ENCODE measurements at regions not wholly inside any gene's neighbourhood (a gene's known extent, or its start where the extent isn't known, plus 50 kb on each side); places are given as distances from the start of the nearest gene placed in this dataset.

DNA sequence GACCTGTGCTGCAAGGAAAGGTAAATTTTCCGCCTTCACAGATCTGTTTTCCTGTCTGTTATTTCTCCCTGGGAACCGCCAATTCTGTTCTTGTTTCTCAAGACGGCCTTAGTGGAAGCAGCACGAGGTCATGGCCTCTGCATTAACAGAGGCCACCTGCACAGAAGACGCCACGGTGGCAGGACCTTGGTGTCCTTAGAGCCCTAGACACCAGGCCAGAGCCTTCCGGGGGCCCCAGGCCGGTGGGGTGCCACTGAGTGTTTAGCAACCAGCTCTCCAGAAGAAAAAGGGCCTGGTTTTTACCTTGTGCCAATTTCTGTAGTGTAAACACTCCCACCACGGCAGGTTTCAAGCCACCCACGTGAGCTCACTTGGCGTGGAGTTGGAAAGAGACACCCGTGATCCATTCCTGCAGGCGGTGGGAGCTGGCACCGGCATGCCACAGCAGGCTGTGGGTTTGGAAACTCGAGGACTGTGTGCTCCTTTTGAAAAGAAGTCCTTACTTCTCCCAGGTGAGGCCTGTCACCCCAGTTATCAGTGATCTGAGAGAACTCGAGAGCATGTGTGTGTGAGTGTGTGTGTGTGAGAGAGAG, 103.9 kb upstream of the HDAC4 start:
- no peak for DNase-seq

DNA sequence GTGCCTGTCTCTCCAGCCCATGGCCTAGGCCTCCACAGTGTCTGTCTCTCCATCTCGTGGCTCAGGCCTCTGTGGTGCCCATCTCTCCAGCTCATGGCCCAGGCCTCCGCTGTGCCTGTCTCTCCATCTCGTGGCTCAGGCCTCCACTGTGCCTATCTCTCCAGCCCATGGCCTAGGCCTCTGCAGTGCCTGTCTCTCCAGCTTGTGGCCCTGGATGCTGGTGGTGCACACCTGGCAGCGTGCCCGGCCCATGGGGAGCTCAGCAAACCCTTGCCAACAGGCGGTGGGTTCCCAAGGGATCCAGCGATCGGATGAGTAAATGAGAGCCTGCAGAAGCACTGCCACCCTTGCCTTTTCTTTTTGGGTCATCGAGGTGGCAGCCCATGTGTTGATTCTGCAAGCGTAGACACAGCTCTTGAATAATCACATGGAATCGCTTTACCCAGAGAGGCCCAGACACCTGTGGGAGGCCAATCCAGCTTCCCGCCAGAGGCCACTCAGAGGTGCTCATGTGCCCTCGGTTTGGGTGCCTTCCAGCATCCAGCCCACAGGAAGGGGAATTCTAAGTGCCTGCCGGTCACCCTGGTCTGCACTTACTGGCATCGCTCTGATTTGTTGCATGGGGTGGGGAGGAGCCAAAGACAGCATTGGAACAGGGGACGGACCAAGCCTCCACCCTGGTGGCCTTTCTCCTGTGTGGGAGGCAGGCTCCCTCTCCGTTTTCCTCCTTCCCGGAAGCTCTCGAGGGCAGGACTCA, 101.8 kb upstream of the HDAC4 start:
- no peak for DNase-seq

DNA sequence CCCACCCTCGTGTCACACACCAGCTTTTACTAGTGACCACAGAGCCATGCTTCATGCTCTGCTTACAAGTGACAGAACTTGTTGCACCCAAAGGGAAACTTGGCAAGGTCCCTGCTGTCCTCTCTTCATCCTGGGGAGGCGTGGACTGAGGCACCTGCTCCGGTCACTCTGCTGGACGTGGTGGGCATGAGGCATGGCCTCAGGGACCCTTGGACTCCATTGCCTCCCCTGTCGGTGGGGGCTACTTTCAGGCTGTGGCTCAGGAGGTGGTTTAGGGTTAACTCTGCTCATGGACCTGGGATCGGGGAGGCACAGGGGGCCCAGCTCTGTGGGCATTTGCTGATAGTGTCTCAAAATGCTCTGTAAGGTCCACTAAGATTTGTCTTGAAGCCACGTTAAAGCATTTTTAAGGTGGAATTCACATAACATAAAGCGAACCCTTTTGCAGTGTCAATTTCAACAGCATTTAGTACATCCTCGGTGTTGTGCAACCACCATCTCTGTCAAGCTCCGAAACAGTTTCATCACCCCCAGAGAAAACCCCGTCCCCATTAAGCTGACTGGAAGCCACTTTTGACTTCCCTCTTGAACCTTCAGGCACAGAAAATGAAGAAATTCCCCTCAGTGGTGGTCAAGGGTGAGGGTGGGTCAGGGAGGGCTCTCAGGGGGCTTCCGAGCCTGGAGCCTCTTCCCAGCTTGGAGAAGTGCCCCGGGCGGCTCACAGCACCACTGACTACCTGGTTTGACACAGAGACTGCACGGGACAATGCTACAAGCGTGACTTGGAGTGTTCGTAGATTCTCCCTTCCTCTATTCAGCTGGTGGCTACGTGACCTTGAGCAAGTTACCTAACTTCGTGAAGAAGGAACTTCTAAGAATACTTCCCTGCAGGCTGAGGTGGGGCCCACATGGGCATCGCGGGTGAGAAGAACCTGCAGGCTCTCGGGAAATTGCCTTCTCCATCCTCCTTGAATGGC, 100.0 kb upstream of the HDAC4 start:
- no peak for DNase-seq

DNA sequence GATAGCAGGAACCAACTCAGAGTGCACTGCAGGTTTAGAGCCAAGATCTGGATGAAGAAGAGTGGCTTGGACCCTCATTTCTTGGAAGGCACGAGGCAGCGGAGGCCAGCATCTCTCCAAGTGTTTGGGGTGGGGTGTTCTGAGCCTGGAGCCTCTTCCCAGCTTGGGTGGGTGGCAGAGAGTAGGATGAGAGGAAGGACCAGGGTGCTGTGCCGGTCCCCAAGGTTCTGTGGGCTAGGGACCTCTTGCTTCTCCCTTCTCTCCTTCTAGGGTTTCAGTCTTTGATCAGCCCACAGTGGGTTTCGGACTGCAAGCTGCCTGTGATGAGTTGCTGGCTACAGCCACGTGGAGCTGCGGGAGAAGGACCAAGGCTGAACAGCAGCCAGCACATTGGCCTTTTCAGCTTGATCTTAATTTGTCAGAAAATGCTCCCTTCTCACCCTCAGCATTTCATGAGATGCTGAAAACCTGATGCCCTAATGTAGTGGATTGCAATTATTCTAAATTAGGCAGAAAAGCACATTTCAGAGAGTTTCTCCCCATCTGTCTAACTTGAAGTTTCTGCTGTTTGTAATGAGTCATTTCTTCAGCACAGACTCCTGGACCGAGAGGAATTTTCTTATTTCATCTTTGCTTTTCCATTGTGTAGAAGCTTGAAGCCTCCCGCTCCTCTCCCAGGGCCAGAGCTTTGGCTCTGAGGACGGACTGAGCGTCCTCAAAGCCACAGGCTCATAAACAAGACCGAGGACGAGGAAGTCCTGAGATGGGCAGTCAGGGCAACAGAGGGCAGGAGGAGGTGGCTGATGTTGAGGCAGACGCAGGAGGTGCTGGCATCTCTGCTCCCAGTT, 99.1 kb upstream of the HDAC4 start:
- DNase-seq, result peak; percentile 4

DNA sequence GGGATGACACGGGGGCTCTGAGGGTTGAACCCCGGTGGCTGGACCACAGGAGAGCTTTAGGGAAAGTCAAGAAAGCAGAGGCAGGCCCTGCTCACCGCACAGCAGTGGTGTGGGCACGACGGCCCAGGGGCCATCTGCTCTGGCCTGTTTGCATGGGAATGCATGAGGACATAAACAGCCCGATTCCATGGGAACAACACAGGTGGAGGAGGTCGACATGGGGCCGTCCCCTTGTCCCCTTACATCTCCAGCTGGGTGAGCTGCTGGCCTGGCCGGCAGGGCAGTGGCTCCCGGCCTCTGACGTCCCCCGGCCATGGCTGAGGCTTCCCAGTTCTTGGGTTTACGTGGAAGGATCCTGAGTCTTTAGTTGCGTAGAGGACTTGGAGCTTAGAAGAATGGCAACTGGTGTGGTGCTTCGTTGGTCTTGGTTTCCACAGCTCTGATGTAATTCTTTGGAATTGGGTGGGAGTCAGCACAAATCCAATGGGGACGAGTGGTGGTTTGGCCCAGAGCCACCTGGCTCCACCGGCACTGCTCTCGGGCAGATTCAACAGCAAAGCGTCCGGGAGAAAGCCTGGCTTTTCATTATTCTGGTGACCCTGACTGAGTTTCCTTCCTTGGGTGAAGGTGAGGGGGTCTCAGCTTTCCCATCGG, 98.3 kb upstream of the HDAC4 start:
- peak; percentile 44 for DNase-seq

DNA sequence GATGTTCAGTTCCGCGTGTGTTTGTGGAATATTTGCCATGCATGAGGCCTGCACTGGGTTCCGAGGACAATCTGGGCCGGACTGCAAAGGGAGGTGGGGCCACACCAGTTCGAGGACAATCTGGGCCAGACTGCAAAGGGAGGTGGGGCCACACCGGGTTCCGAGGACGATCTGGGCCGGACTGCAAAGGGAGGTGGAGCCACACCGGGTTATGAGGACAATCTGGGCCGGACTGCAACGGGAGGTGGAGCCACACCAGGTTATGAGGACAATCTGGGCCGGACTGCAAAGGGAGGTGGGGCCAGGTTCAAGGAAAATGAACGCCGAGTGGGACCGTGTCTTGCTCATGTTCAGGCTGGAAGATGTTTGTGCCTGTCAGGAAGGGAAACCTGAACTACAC, 97.8 kb upstream of the HDAC4 start:
- DNase-seq, result no peak

DNA sequence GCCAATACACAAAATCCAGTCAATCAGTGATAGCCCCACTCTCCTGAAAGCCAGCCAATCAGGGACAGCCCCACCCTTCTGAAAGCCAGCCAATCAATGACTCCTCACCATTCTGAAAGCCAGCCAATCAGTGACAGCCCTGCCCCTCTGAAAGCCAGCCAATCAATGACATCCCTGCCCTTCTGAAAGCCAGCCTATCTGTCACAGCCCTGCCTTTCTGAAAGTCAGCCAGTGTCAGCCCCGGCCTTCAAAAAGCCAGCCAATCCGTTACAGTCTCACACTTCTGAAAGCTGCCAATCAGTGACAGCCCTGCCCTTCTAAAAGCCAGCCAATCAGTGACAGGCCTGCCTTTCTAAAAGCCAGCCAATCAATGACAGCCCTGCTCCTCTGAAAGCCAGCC, 95.9 kb upstream of the HDAC4 start:
- no peak for DNase-seq

DNA sequence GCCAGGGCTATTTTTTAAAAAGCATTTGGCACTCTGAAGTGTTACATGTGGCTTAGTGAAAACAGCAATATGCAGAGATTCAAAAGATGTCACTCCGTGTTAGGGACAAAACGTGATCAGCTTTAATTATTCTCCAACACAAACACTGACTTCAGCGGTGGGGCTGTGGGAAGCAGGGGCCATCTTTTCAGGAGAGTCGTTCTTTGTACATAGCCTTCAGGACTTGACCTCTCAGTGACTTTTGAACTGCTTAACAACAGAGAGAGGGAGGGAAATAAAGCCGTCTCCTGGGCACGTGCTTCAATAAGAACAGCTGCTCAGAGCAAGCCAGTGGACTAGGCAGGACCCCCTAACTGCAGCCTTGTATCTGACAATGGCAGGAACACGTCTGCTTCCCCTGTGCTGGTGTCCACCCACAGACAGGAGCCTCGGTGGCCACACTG, 95.0 kb upstream of the HDAC4 start:
- no peak for DNase-seq

DNA sequence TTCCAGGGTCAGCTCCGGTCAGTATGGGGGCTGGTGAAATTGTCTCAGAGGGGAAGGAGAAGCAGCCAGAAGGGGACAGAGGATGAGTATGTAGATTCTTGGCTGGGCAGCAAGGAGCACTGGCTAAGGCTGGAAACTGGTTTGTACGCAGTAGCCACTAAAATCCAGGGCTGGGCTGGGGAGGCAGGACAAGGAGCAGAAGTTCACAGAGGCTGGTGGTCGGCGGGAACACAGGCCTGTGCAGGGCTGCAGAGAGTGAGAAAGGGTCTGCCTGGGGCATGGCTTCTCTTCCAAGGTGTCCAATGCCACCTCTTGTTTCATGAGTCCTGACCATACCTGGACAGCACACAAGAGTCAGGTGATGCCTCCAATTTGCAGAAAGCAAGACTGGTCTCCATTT, 94.4 kb upstream of the HDAC4 start:
- DNase-seq, result no peak

DNA sequence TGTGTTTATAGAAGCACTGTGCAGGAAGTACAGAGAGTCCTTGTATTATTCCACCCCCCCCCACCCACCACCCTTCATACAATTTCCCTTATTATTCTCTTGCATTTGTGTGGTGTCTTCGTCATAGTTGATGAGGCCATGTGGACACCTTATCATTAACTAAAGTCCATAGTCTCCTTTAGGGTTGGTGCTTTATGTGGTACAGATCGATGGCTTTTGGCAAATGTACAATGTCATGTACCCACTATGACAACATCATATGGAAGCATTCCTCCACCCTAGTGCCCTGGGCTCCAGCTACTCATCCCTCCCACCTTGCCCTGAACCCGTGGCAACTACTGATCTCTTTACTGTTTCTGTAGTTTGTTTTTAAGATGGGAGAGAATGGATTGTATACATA, 93.8 kb upstream of the HDAC4 start:
- no peak for DNase-seq

DNA sequence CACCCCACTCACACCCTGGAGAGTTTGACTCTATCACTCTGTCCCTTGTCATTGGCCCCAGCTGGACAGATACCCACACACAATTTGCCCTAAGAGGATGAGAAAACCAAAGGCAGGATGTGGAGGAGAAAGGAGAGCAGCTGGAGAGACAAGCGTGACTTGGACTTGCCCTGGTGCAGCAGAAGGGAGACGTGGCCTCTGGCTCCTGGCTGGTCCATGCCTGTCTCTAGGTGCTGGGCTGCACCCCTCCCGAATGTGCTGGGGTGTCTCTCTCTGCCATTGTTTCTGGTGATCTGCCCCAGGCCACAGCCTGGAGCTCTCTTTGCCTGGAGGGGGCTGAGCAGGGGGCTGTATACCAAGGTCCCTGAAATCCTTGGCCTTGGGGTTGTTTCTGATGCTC, 88.7 kb upstream of the HDAC4 start:
- DNase-seq, result no peak

DNA sequence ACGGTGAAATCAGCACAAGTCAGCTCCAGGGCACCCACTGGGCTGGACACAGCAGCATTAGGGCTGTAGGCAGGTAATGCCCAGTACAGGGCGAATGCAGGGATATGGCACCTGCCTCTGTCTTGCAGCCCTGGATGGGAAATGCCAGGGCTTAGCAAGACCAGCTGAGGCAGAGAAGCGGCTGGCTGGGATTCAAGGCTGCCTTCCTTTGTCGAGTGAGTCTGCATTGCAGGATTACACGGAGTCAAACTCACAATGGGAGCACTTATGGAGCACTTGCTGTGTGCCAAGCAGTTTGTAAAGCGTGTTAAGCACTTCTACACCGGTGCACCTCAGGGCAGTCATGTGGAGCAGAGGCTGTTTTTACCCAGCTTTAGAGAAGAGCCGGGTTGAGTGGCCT, 87.3 kb upstream of the HDAC4 start:
- DNase-seq, result no peak

DNA sequence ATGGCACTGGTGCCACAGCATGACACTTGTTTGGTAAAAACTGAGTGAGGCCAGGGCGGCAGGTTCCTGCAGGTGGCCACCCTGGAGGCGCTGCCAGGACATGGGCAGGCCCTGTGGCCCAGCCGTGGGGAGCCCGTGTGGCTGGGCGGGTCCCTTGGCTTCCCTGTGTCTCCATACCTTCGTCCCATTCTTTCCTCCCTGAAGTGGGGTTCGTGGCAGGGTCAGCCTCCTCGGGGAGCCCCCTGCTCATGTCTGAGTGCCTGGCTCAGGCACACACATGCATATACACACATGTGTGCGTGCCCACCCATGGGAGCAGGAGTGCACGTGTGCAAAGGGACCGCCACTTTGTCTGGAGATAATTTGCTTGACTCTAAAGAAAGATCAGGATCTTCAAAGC, 86.5 kb upstream of the HDAC4 start:
- no peak for DNase-seq

DNA sequence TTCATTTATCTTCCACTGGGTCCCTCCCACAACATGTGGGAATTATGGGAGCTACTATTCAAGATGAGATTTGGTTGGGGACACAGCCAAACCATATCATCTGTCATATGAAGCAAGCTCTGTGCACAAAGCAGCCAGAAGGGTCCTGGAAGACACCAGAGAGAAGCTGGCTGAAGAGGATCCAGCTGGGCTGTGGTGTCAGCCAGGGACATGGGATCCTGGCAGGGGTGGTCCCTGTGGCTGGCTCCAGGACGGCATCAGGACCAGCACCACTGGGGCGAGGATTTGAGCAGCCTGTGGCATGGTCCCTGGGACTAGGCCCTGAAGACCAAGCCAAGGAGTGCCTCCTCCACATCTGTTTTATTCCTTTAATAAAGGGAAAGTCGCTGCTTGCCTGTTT, 84.8 kb upstream of the HDAC4 start:
- DNase-seq, result no peak

DNA sequence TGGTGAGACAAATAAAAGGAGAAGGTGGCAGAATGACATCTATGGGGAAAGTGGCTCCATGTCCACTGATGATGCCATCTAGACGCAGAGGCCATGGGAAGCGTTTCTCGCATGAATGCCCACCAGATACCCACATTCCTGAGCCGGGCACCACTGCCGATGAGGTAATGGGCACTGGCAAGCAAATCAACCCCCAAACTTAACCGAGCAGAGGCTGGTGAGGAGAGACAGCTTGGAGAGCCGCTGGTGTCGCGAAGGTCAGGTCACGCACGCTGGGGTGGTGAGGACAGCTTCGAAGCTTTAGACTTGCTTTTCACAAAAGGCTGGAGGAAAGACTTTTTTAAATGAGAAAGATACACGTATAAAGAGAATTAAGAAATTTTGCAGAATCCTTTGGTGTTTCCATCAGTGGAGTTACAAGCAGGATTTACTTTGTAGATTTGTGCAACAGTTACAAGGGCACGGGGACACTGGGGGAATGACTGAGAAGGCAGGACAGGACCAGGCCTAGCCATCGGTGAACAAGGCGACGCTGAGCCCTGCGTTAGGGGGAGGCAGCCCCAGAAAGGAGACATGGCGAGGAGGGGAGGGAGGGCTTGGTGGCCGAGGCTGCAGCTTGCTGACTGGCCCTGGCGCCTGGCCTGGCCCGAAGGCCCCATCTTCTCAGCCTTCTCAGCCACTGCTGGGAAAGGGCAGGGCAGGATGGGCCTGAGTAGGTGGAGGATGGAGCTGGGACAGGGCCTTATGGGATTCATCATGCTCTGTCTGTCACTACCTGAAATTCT, 83.9 kb upstream of the HDAC4 start:
- DNase-seq, result no peak

DNA sequence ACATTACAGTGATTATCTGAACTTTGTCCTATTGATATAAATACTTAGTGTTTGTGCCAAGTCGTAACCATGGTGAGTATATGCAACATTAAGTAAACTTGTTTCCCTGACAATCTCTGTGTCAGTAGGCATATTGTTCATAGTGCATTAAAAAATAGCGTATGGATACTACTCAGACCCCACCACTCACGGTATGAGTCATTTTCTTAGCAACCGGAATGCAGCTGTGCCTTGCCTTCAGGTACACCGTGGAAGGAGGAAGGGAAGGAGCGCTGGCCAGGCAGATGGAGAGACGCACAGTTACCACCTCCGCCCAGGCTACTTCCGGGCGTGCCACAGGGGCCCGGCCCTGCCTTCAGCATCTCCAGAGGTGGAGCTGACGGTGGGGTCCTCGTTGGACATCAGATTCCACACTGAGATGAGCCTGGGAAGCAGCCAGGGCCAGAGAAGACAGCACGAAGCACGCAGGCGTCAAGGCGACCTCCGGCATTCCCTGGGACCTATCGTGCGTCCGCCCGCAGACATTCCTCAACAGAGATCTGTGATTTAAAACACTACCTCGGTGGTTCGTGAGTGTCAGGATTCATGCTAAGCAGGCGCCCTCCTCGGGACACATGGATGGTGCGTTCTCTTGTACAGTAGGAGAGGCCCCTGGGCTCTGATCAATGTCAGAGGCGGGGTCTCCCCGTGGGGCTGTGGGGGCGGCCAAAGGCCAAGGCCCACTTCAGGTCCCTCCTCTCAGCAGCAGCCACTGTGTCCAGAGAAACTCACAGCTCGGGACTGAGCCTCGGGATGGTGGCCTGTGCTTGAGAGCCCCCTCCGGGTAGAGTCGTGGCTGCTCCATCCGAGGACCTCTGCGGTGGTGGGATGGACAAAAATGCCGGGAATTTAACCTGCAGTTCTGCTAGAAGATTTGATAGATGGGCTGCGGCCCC, 82.2 kb upstream of the HDAC4 start:
- no peak for DNase-seq

DNA sequence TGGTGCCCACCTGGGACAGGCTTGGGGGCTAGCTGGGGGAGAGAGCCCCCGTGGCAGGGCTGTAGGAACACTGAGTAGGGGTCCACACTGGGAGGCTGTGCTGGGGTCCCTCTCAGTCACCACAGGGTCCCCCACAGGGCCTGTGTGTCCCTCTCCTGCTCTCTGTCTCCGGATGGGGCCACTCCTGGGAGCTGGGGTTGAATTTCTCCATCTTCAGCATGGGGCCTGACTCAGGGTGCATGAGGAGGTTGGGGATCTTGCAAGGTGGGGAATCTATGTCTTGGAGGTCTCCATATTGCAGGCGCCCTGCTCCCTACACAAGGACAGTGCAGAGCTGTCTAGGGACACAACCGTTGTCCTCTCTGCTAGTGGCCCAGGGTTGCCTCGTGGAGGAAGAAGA, 78.7 kb upstream of the HDAC4 start:
- no peak for DNase-seq

DNA sequence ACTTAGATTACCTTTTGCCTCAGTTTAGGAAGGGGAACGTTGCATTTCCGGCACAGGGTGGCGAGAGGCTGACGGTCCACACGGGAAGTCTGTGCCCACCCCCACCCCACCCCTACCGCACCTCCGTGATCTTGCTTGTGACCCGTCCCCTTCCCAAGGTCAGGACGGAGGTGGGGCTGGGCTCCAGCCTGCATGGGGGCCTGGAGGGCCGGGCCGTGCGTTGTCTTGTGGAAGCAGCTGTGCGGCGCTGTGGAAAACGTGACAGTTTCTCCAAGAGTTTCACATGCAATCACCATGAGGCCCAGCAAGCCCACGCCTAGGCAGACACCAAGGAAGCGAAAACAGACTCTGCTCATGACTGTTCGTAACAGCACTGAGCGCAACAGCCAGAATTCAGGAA, 76.8 kb upstream of the HDAC4 start:
- no peak for DNase-seq

DNA sequence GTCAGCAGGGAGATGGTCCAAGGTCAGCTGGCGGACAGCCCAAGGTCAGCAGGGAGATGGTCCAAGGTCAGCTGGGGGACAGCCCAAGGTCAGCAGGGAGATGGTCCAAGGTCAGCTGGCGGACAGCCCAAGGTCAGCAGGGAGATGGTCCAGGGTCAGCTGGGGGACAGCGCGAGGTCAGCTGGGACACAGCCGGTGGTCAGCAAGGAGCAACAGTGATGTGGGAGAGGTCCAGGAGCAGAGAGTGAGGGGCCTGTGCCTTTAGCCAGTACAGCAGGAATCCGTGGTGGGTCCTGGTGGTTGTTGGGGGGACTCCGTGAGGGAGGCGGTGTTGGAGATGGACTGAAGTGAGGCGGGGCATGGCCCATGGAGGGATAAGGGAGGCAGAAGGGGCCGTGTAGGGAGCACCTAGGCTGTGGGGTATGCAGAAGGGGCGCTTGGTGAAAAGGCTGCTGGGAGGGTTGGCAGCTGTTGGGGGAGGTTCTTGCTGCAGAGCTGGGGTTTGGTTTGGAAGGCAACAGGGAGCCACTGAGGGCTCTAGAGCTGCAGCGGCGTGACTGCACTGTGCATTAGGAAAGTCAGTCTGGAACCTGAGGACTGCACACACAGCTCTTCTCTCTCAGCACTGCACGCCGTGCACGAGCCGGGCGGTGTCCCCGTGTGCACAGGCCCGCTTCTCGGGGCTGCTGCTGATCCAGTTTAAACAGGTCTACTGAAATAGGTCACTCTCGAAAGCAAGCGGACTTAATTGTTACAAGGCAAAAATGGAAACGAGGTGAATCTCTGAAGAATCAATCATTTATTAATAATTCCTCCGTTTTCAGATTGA, 76.2 kb upstream of the HDAC4 start:
- DNase-seq, result no peak
